ENCODE measurements at regions not wholly inside any gene's neighbourhood (a gene's known extent, or its start where the extent isn't known, plus 50 kb on each side); places are given as distances from the start of the nearest gene placed in this dataset.

DNA sequence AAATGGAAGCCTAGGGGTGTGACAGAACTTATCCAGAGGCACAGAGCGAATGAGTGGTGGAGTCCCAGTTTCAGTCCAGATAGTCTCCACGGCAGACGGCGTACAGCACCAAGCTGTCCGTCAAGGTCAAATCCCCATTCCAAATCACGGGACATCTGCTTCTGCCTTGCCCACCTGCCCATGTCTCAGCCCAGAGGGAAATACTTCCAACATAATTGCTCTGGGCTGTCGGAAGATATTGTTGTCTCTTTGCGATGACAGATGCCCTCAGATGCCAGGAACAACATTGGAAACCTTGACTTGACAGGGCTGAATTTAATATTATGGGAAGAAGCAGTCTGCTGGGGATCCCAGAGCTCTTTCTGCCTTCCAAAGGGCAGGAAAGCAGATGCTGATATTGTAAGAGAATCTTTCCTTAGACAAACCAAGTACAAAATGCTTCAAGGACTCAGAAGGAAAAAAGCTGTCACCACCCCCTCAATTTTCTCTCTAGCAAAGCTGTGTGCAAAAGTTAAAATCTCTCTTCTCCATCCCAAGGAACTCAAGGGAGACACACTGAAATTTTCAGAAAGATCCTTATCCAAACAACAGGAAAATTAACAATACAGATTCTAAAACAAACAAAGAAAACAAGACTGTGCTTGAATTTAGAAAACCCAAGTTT, 364.0 kb downstream of the LRATD1 start:
- no peak for TF ChIP-seq TCF12 (IDR thresholded peaks at IDR 0.05; ENCODE audit: low read depth)
- no peak for TF ChIP-seq RAD21 (IDR thresholded peaks at IDR 0.05; ENCODE audit: low read depth)
- TF ChIP-seq, protein P1, sequence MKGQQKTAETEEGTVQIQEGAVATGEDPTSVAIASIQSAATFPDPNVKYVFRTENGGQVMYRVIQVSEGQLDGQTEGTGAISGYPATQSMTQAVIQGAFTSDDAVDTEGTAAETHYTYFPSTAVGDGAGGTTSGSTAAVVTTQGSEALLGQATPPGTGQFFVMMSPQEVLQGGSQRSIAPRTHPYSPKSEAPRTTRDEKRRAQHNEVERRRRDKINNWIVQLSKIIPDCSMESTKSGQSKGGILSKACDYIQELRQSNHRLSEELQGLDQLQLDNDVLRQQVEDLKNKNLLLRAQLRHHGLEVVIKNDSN (IDR thresholded peaks at IDR 0.05): no peak
- TF ChIP-seq TEAD4 (IDR thresholded peaks at IDR 0.05): no peak
- no peak for TF ChIP-seq ZBTB7A (IDR thresholded peaks at IDR 0.05; ENCODE audit: low read depth)
- TF ChIP-seq YY1 (IDR thresholded peaks at IDR 0.05; ENCODE audit: low read depth): no peak

DNA sequence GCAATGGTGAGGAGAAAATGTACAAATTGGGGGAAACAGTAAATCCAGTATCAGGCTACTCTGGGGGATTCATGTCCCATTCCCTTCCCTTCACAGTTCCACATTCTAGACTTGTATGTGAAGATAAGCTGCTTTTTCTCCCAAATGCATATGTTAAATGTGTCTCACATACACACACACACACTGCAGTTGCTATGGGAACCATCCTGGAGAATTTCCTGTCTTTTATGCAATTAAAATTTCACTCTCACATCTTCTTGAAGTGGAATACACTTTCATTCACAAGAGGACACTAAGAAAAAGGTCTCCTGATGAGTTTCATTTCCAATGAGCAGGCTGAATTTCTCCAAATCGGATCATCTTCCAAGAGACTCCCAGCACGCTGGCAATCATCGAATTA, 366.0 kb downstream of the LRATD1 start:
- no peak for TF ChIP-seq TCF12 (IDR thresholded peaks at IDR 0.05; ENCODE audit: low read depth)
- TF ChIP-seq EGR1 (IDR thresholded peaks at IDR 0.05): no peak
- TF ChIP-seq ZBTB7A (IDR thresholded peaks at IDR 0.05; ENCODE audit: low read depth): no peak
- TF ChIP-seq TAF1 (IDR thresholded peaks at IDR 0.05; ENCODE audit: low read depth): no peak
- TF ChIP-seq RAD21 (IDR thresholded peaks at IDR 0.05; ENCODE audit: low read depth): no peak
- TF ChIP-seq, protein P1 (IDR thresholded peaks at IDR 0.05): no peak
- no peak for TF ChIP-seq NFIC (IDR thresholded peaks at IDR 0.05)
- TF ChIP-seq, protein P2, sequence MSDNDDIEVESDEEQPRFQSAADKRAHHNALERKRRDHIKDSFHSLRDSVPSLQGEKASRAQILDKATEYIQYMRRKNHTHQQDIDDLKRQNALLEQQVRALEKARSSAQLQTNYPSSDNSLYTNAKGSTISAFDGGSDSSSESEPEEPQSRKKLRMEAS (IDR thresholded peaks at IDR 0.05): no peak

DNA sequence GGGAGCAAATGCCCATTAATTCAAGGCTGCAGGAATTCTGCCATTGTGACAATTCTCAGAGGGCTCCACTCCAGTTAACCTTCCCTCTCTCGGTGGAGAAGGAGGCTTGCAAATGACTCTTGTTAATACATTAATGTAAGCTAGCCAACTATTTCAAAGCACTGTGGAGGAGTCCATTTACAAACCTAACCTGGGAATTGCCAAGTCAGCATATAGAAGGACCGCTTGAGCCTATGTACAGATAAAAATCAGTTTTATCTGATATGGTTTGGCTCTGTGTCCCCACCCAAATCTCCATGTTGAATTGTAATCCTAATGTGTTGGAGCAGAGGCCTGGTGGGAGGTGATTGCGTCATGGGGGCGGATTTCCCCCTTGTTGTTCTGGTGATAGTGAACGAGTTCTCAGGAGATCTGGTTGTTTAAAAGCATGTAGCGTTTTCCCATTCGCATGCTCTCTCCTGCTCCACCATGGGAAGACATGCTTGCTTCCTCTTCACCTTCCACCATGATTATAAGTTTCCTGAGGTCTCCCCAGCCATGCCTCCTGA, 366.7 kb downstream of the LRATD1 start:
- TF ChIP-seq YY1 (IDR thresholded peaks at IDR 0.05; ENCODE audit: low read depth) (no peak), RAD21 (IDR thresholded peaks at IDR 0.05; ENCODE audit: low read depth) (no peak), ZBTB7A (IDR thresholded peaks at IDR 0.05; ENCODE audit: low read depth) (no peak)
- TF ChIP-seq, protein P1 (IDR thresholded peaks at IDR 0.05): no peak
- TF ChIP-seq, protein P2 (IDR thresholded peaks at IDR 0.05): no peak

DNA sequence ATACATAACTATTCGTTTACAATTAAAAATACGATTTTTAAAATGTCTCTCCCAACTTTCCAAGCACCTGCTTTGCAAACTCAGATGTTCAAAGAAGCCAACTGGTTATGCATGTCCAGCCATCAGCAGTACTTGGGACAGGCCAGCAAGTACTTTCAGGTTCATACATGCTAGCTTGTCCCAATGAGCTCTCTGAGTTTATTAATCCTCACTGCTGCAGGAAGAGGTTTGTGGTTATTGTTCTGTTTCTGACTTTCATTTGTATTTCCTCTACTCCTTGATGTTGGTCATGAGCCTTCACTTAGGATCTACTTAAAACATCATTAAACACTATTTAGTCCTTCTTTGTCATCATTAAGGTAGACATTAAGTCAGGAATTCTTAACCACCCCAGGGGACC, 374.1 kb downstream of the LRATD1 start:
- TF ChIP-seq, protein P2 (IDR thresholded peaks at IDR 0.05): no peak
- no peak for TF ChIP-seq YY1 (IDR thresholded peaks at IDR 0.05; ENCODE audit: low read depth)
- TF ChIP-seq, protein P3, sequence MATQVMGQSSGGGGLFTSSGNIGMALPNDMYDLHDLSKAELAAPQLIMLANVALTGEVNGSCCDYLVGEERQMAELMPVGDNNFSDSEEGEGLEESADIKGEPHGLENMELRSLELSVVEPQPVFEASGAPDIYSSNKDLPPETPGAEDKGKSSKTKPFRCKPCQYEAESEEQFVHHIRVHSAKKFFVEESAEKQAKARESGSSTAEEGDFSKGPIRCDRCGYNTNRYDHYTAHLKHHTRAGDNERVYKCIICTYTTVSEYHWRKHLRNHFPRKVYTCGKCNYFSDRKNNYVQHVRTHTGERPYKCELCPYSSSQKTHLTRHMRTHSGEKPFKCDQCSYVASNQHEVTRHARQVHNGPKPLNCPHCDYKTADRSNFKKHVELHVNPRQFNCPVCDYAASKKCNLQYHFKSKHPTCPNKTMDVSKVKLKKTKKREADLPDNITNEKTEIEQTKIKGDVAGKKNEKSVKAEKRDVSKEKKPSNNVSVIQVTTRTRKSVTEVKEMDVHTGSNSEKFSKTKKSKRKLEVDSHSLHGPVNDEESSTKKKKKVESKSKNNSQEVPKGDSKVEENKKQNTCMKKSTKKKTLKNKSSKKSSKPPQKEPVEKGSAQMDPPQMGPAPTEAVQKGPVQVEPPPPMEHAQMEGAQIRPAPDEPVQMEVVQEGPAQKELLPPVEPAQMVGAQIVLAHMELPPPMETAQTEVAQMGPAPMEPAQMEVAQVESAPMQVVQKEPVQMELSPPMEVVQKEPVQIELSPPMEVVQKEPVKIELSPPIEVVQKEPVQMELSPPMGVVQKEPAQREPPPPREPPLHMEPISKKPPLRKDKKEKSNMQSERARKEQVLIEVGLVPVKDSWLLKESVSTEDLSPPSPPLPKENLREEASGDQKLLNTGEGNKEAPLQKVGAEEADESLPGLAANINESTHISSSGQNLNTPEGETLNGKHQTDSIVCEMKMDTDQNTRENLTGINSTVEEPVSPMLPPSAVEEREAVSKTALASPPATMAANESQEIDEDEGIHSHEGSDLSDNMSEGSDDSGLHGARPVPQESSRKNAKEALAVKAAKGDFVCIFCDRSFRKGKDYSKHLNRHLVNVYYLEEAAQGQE (IDR thresholded peaks at IDR 0.05; ENCODE audit: low read depth): no peak
- TF ChIP-seq ZBTB7A (IDR thresholded peaks at IDR 0.05; ENCODE audit: low read depth): no peak
- no peak for TF ChIP-seq TCF12 (IDR thresholded peaks at IDR 0.05; ENCODE audit: low read depth)
- no peak for TF ChIP-seq EP300 (IDR thresholded peaks at IDR 0.05; ENCODE audit: borderline replicate concordance)
- no peak for TF ChIP-seq RAD21 (IDR thresholded peaks at IDR 0.05; ENCODE audit: low read depth)
- no peak for TF ChIP-seq TEAD4 (IDR thresholded peaks at IDR 0.05)
- TF ChIP-seq, protein P1 (IDR thresholded peaks at IDR 0.05): no peak
- TF ChIP-seq EGR1 (IDR thresholded peaks at IDR 0.05): no peak

DNA sequence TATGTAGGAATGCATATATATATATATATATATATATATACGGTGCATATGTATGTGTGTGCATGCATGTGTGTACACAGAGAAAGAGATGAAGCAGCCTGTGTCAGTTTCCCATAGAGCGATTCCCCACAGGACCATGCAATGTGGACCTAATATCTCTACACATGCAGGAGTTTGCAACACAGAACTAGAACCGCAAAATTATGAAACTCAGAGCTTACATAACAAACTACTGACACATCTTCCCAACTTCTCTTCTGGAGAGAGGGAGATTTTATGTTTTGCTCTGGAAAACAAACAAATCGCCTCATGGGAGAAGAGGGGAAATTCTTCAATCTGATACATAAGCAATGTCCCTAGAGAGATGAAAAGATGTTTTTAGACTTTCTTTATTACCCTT, 377.2 kb downstream of the LRATD1 start:
- TF ChIP-seq, protein P1 (IDR thresholded peaks at IDR 0.05): no peak
- no peak for TF ChIP-seq YY1 (IDR thresholded peaks at IDR 0.05; ENCODE audit: low read depth)
- TF ChIP-seq ZBTB7A (IDR thresholded peaks at IDR 0.05; ENCODE audit: low read depth): no peak
- TF ChIP-seq, protein P2 (IDR thresholded peaks at IDR 0.05): no peak
- no peak for TF ChIP-seq EGR1 (IDR thresholded peaks at IDR 0.05)
- no peak for TF ChIP-seq CEBPB (IDR thresholded peaks at IDR 0.05)
- no peak for TF ChIP-seq EP300 (IDR thresholded peaks at IDR 0.05; ENCODE audit: borderline replicate concordance)
- TF ChIP-seq RAD21 (IDR thresholded peaks at IDR 0.05; ENCODE audit: low read depth): no peak
- TF ChIP-seq, protein P3 (IDR thresholded peaks at IDR 0.05; ENCODE audit: low read depth): no peak
- no peak for TF ChIP-seq TCF12 (IDR thresholded peaks at IDR 0.05; ENCODE audit: low read depth)
